WTC11 (cell line): ENCODE measurements at regions not wholly inside any gene's neighbourhood (a gene's known extent, or its start where the extent isn't known, plus 50 kb on each side); places are given as distances from the start of the nearest gene placed in this dataset.

Experiments used
- ATAC-seq: fragments of 200-7000 bp; cut with Tn5 transposase; 2 replicates; pipeline ENCODE4 v1.10.0; 2021; ENCODE audit warnings: mild to moderate bottlenecking, moderate library complexity
- CTCF ChIA-PET: fragments of 300-600 bp; sonication (Branson Sonifier 250); formaldehyde crosslinking; loops from one replicate; lab custom pipeline; 2021; ENCODE audit warnings: antibody characterized with exemption; lab: Charles Lee
- POLR2A ChIA-PET: fragments of 350-600 bp; sonication (Branson Sonifier 250); formaldehyde crosslinking; loops from one replicate; lab custom pipeline; 2021; ENCODE audit warnings: antibody characterized with exemption; lab: Charles Lee
- DNase-seq: peaks from one replicate; pipeline ENCODE4 v3.0.0; 2021; ENCODE audit warnings: low spot score
- H3K27ac Mint-ChIP-seq: 2 replicates; pipeline ENCODE4 v1.8.0; 2021; ENCODE audit warnings: mixed read lengths
- H3K27me3 Mint-ChIP-seq: 2 replicates; pipeline ENCODE4 v1.8.0; 2021; ENCODE audit warnings: low read depth, mild to moderate bottlenecking, moderate library complexity, mixed read lengths
- H3K36me3 Mint-ChIP-seq: 2 replicates; pipeline ENCODE4 v1.8.0; 2021; ENCODE audit warnings: mixed read lengths
- H3K4me1 Mint-ChIP-seq: 2 replicates; pipeline ENCODE4 v1.8.0; 2022; ENCODE audit warnings: mixed read lengths
- H3K4me3 Mint-ChIP-seq: 2 replicates; pipeline ENCODE4 v1.8.0; 2021; ENCODE audit warnings: mild to moderate bottlenecking, moderate library complexity, mixed read lengths
- H3K9me3 Mint-ChIP-seq: 2 replicates; pipeline ENCODE4 v1.8.0; 2021; ENCODE audit warnings: mixed read lengths
- ATF2 ChIP-seq: sonication (generic); formaldehyde crosslinking; IDR thresholded peaks from 2 replicates; pipeline ENCODE4 v1.8.1; 2022; ENCODE audit warnings: low read depth, missing genetic modification reagents, borderline replicate concordance
- FOXK1 ChIP-seq: sonication (generic); formaldehyde crosslinking; IDR thresholded peaks from 2 replicates; pipeline ENCODE4 v1.8.0; 2022; ENCODE audit warnings: mild to moderate bottlenecking, moderate library complexity, missing genetic modification reagents
- GABPB1 ChIP-seq: sonication (generic); formaldehyde crosslinking; IDR thresholded peaks from 2 replicates; pipeline ENCODE4 v1.8.1; 2023; ENCODE audit warnings: mild to moderate bottlenecking, missing genetic modification reagents
- GTF2I ChIP-seq: fragments of 250-450 bp; sonication (Bioruptor Pico); conservative IDR thresholded peaks from 2 replicates; pipeline ENCODE4 v1.4.0; 2021; ENCODE audit warnings: mild to moderate bottlenecking
- HMGA2 ChIP-seq: fragments of 250-450 bp; sonication (Bioruptor Pico); IDR thresholded peaks from 2 replicates; pipeline ENCODE4 v1.4.0; 2021; ENCODE audit warnings: mild to moderate bottlenecking, moderate library complexity
- IRF2 ChIP-seq: sonication (generic); formaldehyde crosslinking; IDR thresholded peaks from 2 replicates; pipeline ENCODE4 v1.8.0; 2022; ENCODE audit warnings: low read depth, missing genetic modification reagents, borderline replicate concordance
- MYBL2 ChIP-seq: sonication (generic); formaldehyde crosslinking; IDR thresholded peaks from 2 replicates; pipeline ENCODE4 v1.8.1; 2023; ENCODE audit warnings: mild to moderate bottlenecking, moderate library complexity, missing genetic modification reagents
- NFE2L1 ChIP-seq: sonication (generic); formaldehyde crosslinking; IDR thresholded peaks from 2 replicates; pipeline ENCODE4 v1.8.1; 2023; ENCODE audit warnings: missing genetic modification reagents
- PRRX2 ChIP-seq: fragments of 250-450 bp; sonication (Bioruptor Pico); IDR thresholded peaks from 2 replicates; pipeline ENCODE4 v1.8.0; 2021; ENCODE audit warnings: mild to moderate bottlenecking
- SMAD3 ChIP-seq: sonication (generic); formaldehyde crosslinking; IDR thresholded peaks from 2 replicates; pipeline ENCODE4 v1.8.0; 2022; ENCODE audit warnings: missing genetic modification reagents, mild to moderate bottlenecking, borderline replicate concordance
- STAT6 ChIP-seq: sonication (generic); formaldehyde crosslinking; conservative IDR thresholded peaks from 2 replicates; pipeline ENCODE4 v1.8.1; 2023; ENCODE audit warnings: mild to moderate bottlenecking, low read depth, missing genetic modification reagents, moderate library complexity
- TP53 ChIP-seq: sonication (generic); formaldehyde crosslinking; IDR thresholded peaks from 2 replicates; pipeline ENCODE4 v1.8.1; 2023; ENCODE audit warnings: mild to moderate bottlenecking, missing genetic modification reagents
- USF2 ChIP-seq: sonication (generic); formaldehyde crosslinking; IDR thresholded peaks from 2 replicates; pipeline ENCODE4 v1.8.1; 2023; ENCODE audit warnings: mild to moderate bottlenecking, missing genetic modification reagents, moderate library complexity
- ZNF219 ChIP-seq: sonication (generic); formaldehyde crosslinking; IDR thresholded peaks from 2 replicates; pipeline ENCODE4 v1.8.0; 2023; ENCODE audit warnings: missing genetic modification reagents, mild to moderate bottlenecking, borderline replicate concordance
- ZNF416 ChIP-seq: fragments of 250-450 bp; sonication (Bioruptor Pico); IDR thresholded peaks from 2 replicates; pipeline ENCODE4 v1.9.0; 2021; ENCODE audit warnings: mild to moderate bottlenecking, inconsistent platforms
- ZNF671 ChIP-seq: fragments of 250-450 bp; sonication (Bioruptor Pico); IDR thresholded peaks from 2 replicates; pipeline ENCODE4 v1.8.0; 2021; ENCODE audit warnings: mild to moderate bottlenecking
- TF ChIP-seq, protein P1 (sequence below): sonication (generic); formaldehyde crosslinking; IDR thresholded peaks from 2 replicates; pipeline ENCODE4 v1.8.1; 2022; ENCODE audit warnings: mild to moderate bottlenecking, missing genetic modification reagents, moderate library complexity, borderline replicate concordance
- TF ChIP-seq, protein P2 (sequence below): sonication (generic); formaldehyde crosslinking; IDR thresholded peaks from 2 replicates; pipeline ENCODE4 v1.8.1; 2022; ENCODE audit warnings: missing genetic modification reagents, borderline replicate concordance
- TF ChIP-seq, protein P3 (sequence below): sonication (generic); formaldehyde crosslinking; IDR thresholded peaks from 2 replicates; pipeline ENCODE4 v1.8.0; 2022; ENCODE audit warnings: missing genetic modification reagents

GRCh38 chr1:95766036-95766435, 532.0 kb downstream of the RWDD3 start:
- no peak for DNase-seq
- H3K27me3 Mint-ChIP-seq = no peaks in the 10 kb centered on the region
- CTCF ChIA-PET = no interaction called here
- TF ChIP-seq USF2 (no peak), NFE2L1 (CRISPR knock-in tag) (no peak), ZNF219 (no peak), STAT6 (no peak), TP53 (no peak), IRF2 (CRISPR knock-in tag) (no peak), MYBL2 (no peak), ZNF671 (no peak), ATF2 (CRISPR knock-in tag) (no peak), GABPB1 (no peak), FOXK1 (CRISPR knock-in tag) (no peak), PRRX2 (no peak), ZNF416 (CRISPR knock-in tag) (no peak), GTF2I (CRISPR knock-in tag) (no peak), HMGA2 (no peak), SMAD3 (CRISPR knock-in tag) (no peak)
- TF ChIP-seq, protein P1, sequence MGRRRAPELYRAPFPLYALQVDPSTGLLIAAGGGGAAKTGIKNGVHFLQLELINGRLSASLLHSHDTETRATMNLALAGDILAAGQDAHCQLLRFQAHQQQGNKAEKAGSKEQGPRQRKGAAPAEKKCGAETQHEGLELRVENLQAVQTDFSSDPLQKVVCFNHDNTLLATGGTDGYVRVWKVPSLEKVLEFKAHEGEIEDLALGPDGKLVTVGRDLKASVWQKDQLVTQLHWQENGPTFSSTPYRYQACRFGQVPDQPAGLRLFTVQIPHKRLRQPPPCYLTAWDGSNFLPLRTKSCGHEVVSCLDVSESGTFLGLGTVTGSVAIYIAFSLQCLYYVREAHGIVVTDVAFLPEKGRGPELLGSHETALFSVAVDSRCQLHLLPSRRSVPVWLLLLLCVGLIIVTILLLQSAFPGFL (CRISPR knock-in tag) = no peak
- TF ChIP-seq, protein P2, sequence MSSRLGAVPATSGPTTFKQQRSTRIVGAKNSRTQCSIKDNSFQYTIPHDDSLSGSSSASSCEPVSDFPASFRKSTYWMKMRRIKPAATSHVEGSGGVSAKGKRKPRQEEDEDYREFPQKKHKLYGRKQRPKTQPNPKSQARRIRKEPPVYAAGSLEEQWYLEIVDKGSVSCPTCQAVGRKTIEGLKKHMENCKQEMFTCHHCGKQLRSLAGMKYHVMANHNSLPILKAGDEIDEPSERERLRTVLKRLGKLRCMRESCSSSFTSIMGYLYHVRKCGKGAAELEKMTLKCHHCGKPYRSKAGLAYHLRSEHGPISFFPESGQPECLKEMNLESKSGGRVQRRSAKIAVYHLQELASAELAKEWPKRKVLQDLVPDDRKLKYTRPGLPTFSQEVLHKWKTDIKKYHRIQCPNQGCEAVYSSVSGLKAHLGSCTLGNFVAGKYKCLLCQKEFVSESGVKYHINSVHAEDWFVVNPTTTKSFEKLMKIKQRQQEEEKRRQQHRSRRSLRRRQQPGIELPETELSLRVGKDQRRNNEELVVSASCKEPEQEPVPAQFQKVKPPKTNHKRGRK = no peak
- TF ChIP-seq, protein P3, sequence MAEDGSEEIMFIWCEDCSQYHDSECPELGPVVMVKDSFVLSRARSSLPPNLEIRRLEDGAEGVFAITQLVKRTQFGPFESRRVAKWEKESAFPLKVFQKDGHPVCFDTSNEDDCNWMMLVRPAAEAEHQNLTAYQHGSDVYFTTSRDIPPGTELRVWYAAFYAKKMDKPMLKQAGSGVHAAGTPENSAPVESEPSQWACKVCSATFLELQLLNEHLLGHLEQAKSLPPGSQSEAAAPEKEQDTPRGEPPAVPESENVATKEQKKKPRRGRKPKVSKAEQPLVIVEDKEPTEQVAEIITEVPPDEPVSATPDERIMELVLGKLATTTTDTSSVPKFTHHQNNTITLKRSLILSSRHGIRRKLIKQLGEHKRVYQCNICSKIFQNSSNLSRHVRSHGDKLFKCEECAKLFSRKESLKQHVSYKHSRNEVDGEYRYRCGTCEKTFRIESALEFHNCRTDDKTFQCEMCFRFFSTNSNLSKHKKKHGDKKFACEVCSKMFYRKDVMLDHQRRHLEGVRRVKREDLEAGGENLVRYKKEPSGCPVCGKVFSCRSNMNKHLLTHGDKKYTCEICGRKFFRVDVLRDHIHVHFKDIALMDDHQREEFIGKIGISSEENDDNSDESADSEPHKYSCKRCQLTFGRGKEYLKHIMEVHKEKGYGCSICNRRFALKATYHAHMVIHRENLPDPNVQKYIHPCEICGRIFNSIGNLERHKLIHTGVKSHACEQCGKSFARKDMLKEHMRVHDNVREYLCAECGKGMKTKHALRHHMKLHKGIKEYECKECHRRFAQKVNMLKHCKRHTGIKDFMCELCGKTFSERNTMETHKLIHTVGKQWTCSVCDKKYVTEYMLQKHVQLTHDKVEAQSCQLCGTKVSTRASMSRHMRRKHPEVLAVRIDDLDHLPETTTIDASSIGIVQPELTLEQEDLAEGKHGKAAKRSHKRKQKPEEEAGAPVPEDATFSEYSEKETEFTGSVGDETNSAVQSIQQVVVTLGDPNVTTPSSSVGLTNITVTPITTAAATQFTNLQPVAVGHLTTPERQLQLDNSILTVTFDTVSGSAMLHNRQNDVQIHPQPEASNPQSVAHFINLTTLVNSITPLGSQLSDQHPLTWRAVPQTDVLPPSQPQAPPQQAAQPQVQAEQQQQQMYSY = no peak
- H3K4me3 Mint-ChIP-seq = no peak overlapping the region
- no peaks in the 10 kb centered on the region for H3K4me1 Mint-ChIP-seq
- peaks cover 31% of the 10 kb centered on the region for H3K9me3 Mint-ChIP-seq
- no peak for ATAC-seq
- peaks cover 27% of the 10 kb centered on the region for H3K36me3 Mint-ChIP-seq
- POLR2A ChIA-PET = no interaction called here
- H3K27ac Mint-ChIP-seq = no peak overlapping the region
